Activated T-cell treated with anti-CD3 and anti-CD28 coated beads for 24 hours (primary cell): ENCODE measurements at regions not wholly inside any gene's neighbourhood (a gene's known extent, or its start where the extent isn't known, plus 50 kb on each side); places are given as distances from the start of the nearest gene placed in this dataset.
"Not testable (repeated sequence)": the region's sequence is repeated elsewhere in the genome, so short reads cannot be mapped to it uniquely, and the experiment has no call there.

Experiments used
- DNase-seq: peaks from one replicate; pipeline ENCODE4 v3.0.0-alpha.2; 2020; ENCODE audit warnings: low read depth

- DNase-seq: no peak
Measured at GRCh38 chr5:142259758-142260157, 65.1 kb downstream of the SPRY4 start.

DNA sequence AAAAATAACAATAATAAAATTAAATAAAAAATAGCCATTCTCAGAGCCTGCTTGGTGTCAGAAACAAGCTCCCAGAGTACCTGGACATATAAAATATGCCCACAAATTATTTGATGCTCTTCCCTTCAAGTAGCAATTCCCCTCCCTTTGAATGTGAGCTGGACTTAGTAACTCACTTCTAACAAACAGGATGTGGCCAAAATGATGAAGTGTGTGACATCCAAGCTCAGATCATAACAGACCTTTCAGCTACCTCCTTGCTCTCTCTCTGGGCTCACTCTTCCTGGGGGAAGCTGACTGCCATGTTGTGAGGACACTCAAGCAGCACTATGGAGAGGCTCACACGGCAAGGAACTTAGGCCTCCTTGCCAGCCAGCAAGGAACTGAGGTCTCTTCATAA, 69.0 kb downstream of the SPRY4 start:
- DNase-seq: no peak

GRCh38 chr5:142254431-142254830, 70.4 kb downstream of the SPRY4 start:
- DNase-seq: no peak

DNA sequence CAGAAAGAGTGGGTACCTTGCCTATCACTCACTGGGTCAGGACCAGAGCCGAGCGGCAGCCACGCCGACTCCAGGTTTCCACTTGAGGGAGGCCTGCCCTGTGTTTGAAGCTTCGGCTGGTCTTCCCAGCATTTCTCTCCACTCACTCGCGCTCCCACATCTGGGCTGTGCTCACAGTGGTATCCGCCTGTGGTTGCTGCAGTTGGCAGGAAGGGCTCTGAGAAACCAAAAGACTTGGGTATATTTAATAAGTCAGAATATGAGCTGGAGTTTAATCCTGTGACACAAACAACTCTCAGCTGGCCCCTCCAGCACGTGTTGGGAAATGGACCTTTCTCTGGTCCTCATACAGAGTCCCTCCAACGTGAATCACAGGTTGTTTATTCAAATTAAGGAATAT, 70.9 kb downstream of the SPRY4 start:
- DNase-seq: no peak

DNA sequence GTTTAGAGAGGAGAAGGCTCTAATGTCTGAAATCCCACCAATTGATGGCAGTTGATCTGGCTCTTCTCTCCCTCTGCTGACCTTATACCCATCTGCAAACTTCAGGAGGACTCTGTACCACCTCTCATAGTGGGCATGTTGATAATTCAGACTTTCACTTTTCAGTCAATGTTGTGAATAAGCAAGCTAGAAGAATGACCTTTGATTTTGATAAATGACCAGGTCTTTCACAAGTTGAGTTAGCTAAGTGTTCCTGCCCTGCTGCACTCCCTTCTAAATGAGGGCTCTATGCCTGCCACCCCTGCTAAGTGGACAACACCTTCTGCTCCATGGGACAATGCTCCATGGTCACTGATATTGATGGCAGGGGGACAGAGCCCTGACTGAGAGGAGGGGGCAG, 74.7 kb downstream of the SPRY4 start:
- DNase-seq: no peak

GRCh38 chr5:142248853-142249462, 75.9 kb downstream of the SPRY4 start:
- DNase-seq: no peak

GRCh38 chr5:142246258-142246657, 78.6 kb downstream of the SPRY4 start:
- no peak for DNase-seq

DNA sequence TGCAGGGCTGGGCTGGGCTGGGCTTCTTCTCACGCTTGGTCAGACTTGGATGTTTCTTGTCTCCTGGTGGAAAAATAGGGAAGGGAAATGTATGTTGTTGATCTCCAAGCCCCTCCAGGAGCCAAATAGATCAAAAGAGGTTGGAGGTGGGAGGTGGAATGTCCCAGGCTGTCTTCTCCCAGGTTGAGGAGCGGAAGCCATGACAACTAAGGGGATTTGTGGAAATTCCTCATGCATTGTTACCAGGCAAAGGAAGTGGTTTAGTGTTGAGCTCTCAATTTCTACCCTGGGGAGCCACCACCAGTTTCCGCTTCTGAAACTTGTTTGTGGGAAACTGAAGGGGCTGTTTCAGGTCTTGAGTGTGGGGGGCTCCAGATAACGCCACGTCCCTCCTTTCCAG, 79.0 kb downstream of the SPRY4 start:
- no peak for DNase-seq

- no peak for DNase-seq
Measured at GRCh38 chr5:142244440-142244839, 80.4 kb downstream of the SPRY4 start.

- DNase-seq: no peak
Measured at GRCh38 chr5:142242272-142242671, 82.5 kb downstream of the SPRY4 start.

GRCh38 chr5:142239394-142240159, 85.2 kb downstream of the SPRY4 start:
- DNase-seq: no peak

GRCh38 chr5:142237707-142238106, 87.1 kb downstream of the SPRY4 start:
- no peak for DNase-seq

- DNase-seq: not testable (repeated sequence)
Measured at GRCh38 chr5:142236673-142237290, 88.0 kb downstream of the SPRY4 start.

DNA sequence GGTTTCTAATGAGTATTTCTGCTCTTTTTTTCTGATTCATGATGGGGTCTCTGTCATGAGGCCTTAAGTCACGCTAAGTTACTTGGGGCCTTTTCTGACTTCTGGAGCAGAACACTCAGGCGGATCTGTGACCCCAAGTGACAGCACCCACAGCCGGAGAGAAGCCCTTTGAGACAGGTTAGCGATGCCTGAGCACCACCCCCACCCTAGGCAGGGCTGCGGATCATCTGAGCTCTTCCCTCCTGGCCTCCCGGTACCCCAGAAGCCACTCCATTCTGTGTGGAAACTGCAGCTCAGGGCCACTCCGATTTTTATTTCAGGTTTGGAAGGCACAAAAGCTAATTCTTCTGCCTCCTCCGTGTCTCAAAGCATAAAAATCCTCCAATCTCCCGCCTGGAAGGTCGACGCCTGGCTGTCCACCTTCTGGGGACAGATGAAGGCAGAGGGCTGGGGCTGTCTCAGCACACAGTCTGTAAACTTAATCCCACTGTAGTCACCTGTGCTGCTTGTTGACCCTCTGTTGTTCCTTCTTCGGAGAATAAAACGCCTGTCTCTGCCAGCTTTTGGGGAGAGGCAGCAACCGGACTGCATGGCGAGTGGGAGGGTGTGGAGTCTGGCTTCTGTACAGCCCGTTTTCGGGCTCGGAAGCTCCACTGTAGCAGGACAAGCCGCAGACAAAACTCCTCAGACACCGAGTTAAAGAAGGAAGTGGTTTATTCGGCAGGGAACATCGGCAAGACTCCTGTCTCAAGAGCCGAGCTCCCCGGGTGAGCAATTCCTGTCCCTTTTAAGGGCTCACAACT, 88.8 kb downstream of the SPRY4 start:
- DNase-seq: no peak

GRCh38 chr5:142235050-142235797, 89.6 kb downstream of the SPRY4 start:
- peak; percentile 22 for DNase-seq

GRCh38 chr5:142233083-142234032, 91.5 kb downstream of the SPRY4 start:
- no peak for DNase-seq

DNA sequence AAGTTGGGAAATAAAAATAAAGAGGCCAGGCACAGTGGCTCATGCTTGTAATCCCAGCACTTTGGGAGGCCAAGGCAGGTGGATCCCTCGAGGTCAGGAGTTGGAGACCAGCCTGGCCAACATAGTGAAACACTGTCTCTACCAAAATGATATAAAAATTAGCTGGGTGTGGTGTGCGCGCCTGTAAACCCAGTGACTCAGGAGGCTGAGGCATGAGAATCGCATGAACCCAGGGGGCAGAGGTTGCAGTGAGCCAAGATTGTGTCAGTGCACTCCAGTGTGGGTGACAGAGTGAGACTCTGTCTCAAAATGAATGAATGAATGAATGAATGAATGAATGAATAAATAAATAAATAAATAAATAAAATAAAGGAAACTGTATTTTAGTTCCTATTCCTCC, 93.9 kb downstream of the SPRY4 start:
- not testable (repeated sequence) for DNase-seq

GRCh38 chr5:142225141-142225540, 99.7 kb downstream of the SPRY4 start:
- no peak for DNase-seq

GRCh38 chr5:142222866-142223558, 101.8 kb downstream of the SPRY4 start:
- no peak for DNase-seq
